ENCODE measurements at regions not wholly inside any gene's neighbourhood (a gene's known extent, or its start where the extent isn't known, plus 50 kb on each side); places are given as distances from the start of the nearest gene placed in this dataset.
A peak's percentile ranks its signal among the peaks of the same experiment; 100 is the strongest.

GRCh38 chr19:30802424-30803013, 430.3 kb downstream of the ZNF536 start:
- no peak for TF ChIP-seq CTCF (conservative IDR thresholded peaks at IDR 0.05)
- Mint-ChIP-seq H3K4me1 (no peaks in the 10 kb centered on the region), H3K36me3 (ENCODE audit: low read depth) (no peaks in the 10 kb centered on the region), H3K9me3 (no peaks in the 10 kb centered on the region), H3K4me3 (no peak overlapping the region), H3K27ac (no peak overlapping the region), H3K27me3 (ENCODE audit: insufficient read depth) (peaks cover 17% of the 10 kb centered on the region)
- Histone ChIP-seq H3K9ac (ENCODE audit: extremely low read depth, low read length, poor library complexity, severe bottlenecking) (no peak overlapping the region), H3K4me3 (ENCODE audit: low read length) (no peak overlapping the region), H3K27me3 (ENCODE audit: control insufficient read depth, insufficient read depth, low read length, poor library complexity, severe bottlenecking) (peaks cover 14% of the 10 kb centered on the region), H3K4me1 (ENCODE audit: control insufficient read depth, insufficient read depth, low read length) (no peaks in the 10 kb centered on the region), H3K27ac (ENCODE audit: low read depth, low read length) (no peak overlapping the region), H3K36me3 (ENCODE audit: control insufficient read depth, insufficient read depth, low read length) (no peaks in the 10 kb centered on the region), H3K9me3 (ENCODE audit: control insufficient read depth, low read length) (no peaks in the 10 kb centered on the region)
- WGBS, 2 experiments (ENCODE audit: insufficient coverage in 1 of 2, insufficient read length in 1 of 2): 92 to 93% methylated on average over 4 to 6 of the region's 6 CpGs
- DNase-seq: no peak

- Histone ChIP-seq H3K27ac (ENCODE audit: low read depth, low read length) (no peak overlapping the region), H3K9ac (ENCODE audit: extremely low read depth, low read length, poor library complexity, severe bottlenecking) (no peak overlapping the region), H3K36me3 (ENCODE audit: control insufficient read depth, insufficient read depth, low read length) (no peaks in the 10 kb centered on the region), H3K27me3 (ENCODE audit: control insufficient read depth, insufficient read depth, low read length, poor library complexity, severe bottlenecking) (peaks cover 14% of the 10 kb centered on the region), H3K4me1 (ENCODE audit: control insufficient read depth, insufficient read depth, low read length) (no peaks in the 10 kb centered on the region), H3K9me3 (ENCODE audit: control insufficient read depth, low read length) (no peaks in the 10 kb centered on the region), H3K4me3 (ENCODE audit: low read length) (no peak overlapping the region)
- peaks cover 19% of the 10 kb centered on the region for H3K27me3 Mint-ChIP-seq (ENCODE audit: insufficient read depth)
- H3K9me3 Mint-ChIP-seq: no peaks in the 10 kb centered on the region
- no peaks in the 10 kb centered on the region for H3K4me1 Mint-ChIP-seq
- peak; percentile 91 for DNase-seq
- no peak overlapping the region for H3K4me3 Mint-ChIP-seq
- WGBS, 2 experiments (ENCODE audit: insufficient coverage in 1 of 2, insufficient read length in 1 of 2): 43 to 68% methylated on average over 9 to 22 of the region's 22 CpGs
- no peaks in the 10 kb centered on the region for H3K36me3 Mint-ChIP-seq (ENCODE audit: low read depth)
- peak; percentile 93 for TF ChIP-seq CTCF (conservative IDR thresholded peaks at IDR 0.05)
- no peak overlapping the region for H3K27ac Mint-ChIP-seq
These were observed 427.9 kb downstream of the ZNF536 start for GRCh38 chr19:30799865-30800755.

GRCh38 chr19:30795727-30796126, 423.5 kb downstream of the ZNF536 start:
- Mint-ChIP-seq H3K27me3 (ENCODE audit: insufficient read depth) (peaks cover 18% of the 10 kb centered on the region), H3K27ac (no peak overlapping the region), H3K36me3 (ENCODE audit: low read depth) (no peaks in the 10 kb centered on the region), H3K9me3 (no peaks in the 10 kb centered on the region), H3K4me1 (no peaks in the 10 kb centered on the region), H3K4me3 (no peak overlapping the region)
- no peaks in the 10 kb centered on the region for H3K9me3 ChIP-seq (ENCODE audit: control insufficient read depth, low read length)
- no peaks in the 10 kb centered on the region for H3K4me1 ChIP-seq (ENCODE audit: control insufficient read depth, insufficient read depth, low read length)
- no peak overlapping the region for H3K4me3 ChIP-seq (ENCODE audit: low read length)
- no peak for DNase-seq
- peaks cover 14% of the 10 kb centered on the region for H3K27me3 ChIP-seq (ENCODE audit: control insufficient read depth, insufficient read depth, low read length, poor library complexity, severe bottlenecking)
- no peak overlapping the region for H3K9ac ChIP-seq (ENCODE audit: extremely low read depth, low read length, poor library complexity, severe bottlenecking)
- no peaks in the 10 kb centered on the region for H3K36me3 ChIP-seq (ENCODE audit: control insufficient read depth, insufficient read depth, low read length)
- peak; percentile 33 for TF ChIP-seq CTCF (conservative IDR thresholded peaks at IDR 0.05)
- 93 to 94% methylated on average over 2 to 5 of the region's 5 CpGs for WGBS, 2 experiments (ENCODE audit: insufficient coverage in 1 of 2, insufficient read length in 1 of 2)
- no peak overlapping the region for H3K27ac ChIP-seq (ENCODE audit: low read depth, low read length)

Data from endodermal cell (in vitro differentiated cells).